OCI-LY7 (cell line): ENCODE measurements at regions not wholly inside any gene's neighbourhood (a gene's known extent, or its start where the extent isn't known, plus 50 kb on each side); places are given as distances from the start of the nearest gene placed in this dataset.

Experiments
- BruUV-seq: library from RNA; stranded (reverse); fragments of 400-500 nt; replicated peaks from 2 replicates; lab custom pipeline; 2021; lab: Mats Ljungman, UMichigan
- CTCF ChIA-PET: fragments of 300-600 bp; sonication (Branson Sonifier 250); formaldehyde crosslinking; loops from one replicate; lab custom pipeline; 2022; ENCODE audit warnings: antibody characterized with exemption; ENCODE audit not compliant: unreplicated experiment; lab: Charles Lee
- POLR2A ChIA-PET: fragments of 300-600 bp; sonication (Branson Sonifier 250); formaldehyde crosslinking; loops from one replicate; lab custom pipeline; 2022; ENCODE audit warnings: antibody characterized with exemption; lab: Charles Lee
- DNase-seq: peaks from one replicate; pipeline ENCODE4 v3.0.0-alpha.2; 2015; ENCODE audit warnings: low spot score
- H2AFZ ChIP-seq: fragments of 200-600 bp; sonication (generic), shearing (Covaris generic); 2 replicates; pipeline ENCODE4 v1.6.1; 2014; ENCODE audit warnings: mild to moderate bottlenecking, antibody characterized with exemption, low read length, moderate library complexity
- H3K27ac ChIP-seq: fragments of 200-600 bp; sonication (generic); 2 replicates; pipeline ENCODE4 v1.5.1; 2014; ENCODE audit warnings: mixed run types, low read depth, mild to moderate bottlenecking, moderate library complexity, low read length, inconsistent platforms; ENCODE audit not compliant: poor library complexity, severe bottlenecking
- H3K36me3 ChIP-seq: fragments of 200-600 bp; sonication (generic); 2 replicates; pipeline ENCODE4 v1.6.1; 2014; ENCODE audit warnings: mild to moderate bottlenecking, antibody characterized with exemption, low read length, moderate library complexity, mixed read lengths; ENCODE audit not compliant: insufficient read depth
- H3K4me1 ChIP-seq: fragments of 200-600 bp; sonication (generic); 2 replicates; pipeline ENCODE4 v1.5.1; 2014; ENCODE audit warnings: mild to moderate bottlenecking, low read length; ENCODE audit not compliant: insufficient read depth, poor library complexity, severe bottlenecking
- H3K4me2 ChIP-seq: fragments of 200-600 bp; sonication (generic); 2 replicates; pipeline ENCODE4 v1.6.1; 2014; ENCODE audit warnings: mild to moderate bottlenecking, low read length
- H3K4me3 ChIP-seq: fragments of 200-600 bp; sonication (generic); 2 replicates; pipeline ENCODE4 v1.5.1; 2014; ENCODE audit warnings: mild to moderate bottlenecking, low read depth, low read length; ENCODE audit not compliant: poor library complexity, severe bottlenecking
- H3K79me2 ChIP-seq: fragments of 200-600 bp; sonication (generic); 2 replicates; pipeline ENCODE4 v1.6.1; 2016; ENCODE audit warnings: low read depth, mild to moderate bottlenecking, low read length, moderate library complexity, mixed read lengths; ENCODE audit not compliant: insufficient read depth
- H3K9me2 ChIP-seq: fragments of 200-600 bp; sonication (generic); 2 replicates; pipeline ENCODE4 v1.6.1; 2016; ENCODE audit warnings: mild to moderate bottlenecking, low read length, mixed read lengths; ENCODE audit not compliant: insufficient read depth
- H3K9me3 ChIP-seq: fragments of 200-600 bp; sonication (generic); 2 replicates; pipeline ENCODE4 v1.6.1; 2014; ENCODE audit warnings: mild to moderate bottlenecking, mixed run types, low read length, mixed read lengths
- H4K20me1 ChIP-seq: fragments of 200-600 bp; sonication (generic); 2 replicates; pipeline ENCODE4 v1.6.1; 2014; ENCODE audit warnings: mild to moderate bottlenecking, antibody characterized with exemption, low read length, moderate library complexity, mixed read lengths; ENCODE audit not compliant: insufficient read depth
- CTCF ChIP-seq: fragments of 200-600 bp; sonication (generic); conservative IDR thresholded peaks from 2 replicates; pipeline ENCODE4 v1.5.1; 2014; ENCODE audit warnings: mild to moderate bottlenecking, antibody characterized with exemption, low read length, moderate library complexity, mixed read lengths
- EZH2phosphoT487 ChIP-seq: fragments of 200-600 bp; sonication (generic); IDR thresholded peaks from 2 replicates; pipeline ENCODE4 v1.6.1; 2018; ENCODE audit warnings: low read depth, borderline replicate concordance, mild to moderate bottlenecking, mixed run types, antibody characterized with exemption, low read length, moderate library complexity, mixed read lengths
- intact Hi-C: fragments of 100-400 bp; cut with micrococcal nuclease; formaldehyde crosslinking; loops from one replicate; pipeline ENCODE4 v1.10.0; 2022; ENCODE audit not compliant: unreplicated experiment

- Histone ChIP-seq H3K4me1 (no peaks in the 10 kb centered on the region), H3K9me3 (no peaks in the 10 kb centered on the region), H3K79me2 (no peaks in the 10 kb centered on the region), H3K27ac (no peak overlapping the region), H3K4me2 (no peak overlapping the region), H4K20me1 (no peaks in the 10 kb centered on the region), H2AFZ (no peak overlapping the region), H3K9me2 (no peaks in the 10 kb centered on the region), H3K36me3 (no peaks in the 10 kb centered on the region), H3K4me3 (no peak overlapping the region)
- BruUV-seq: no TSS peak
- CTCF ChIA-PET: no interaction called here
- DNase-seq: no peak
- TF ChIP-seq EZH2phosphoT487: no peak
- no peak for TF ChIP-seq CTCF
- intact Hi-C loops: no loop called here
- POLR2A ChIA-PET: interaction anchor here (0.6 to 1.0 kb wide), 2 partner anchors 13 to 28 kb away, joined by 3 read pairs; no protein-coding TSS in a partner anchor
These were observed 167.8 kb upstream of the CCDC54 start for GRCh38 chr3:107209302-107209990.

DNA sequence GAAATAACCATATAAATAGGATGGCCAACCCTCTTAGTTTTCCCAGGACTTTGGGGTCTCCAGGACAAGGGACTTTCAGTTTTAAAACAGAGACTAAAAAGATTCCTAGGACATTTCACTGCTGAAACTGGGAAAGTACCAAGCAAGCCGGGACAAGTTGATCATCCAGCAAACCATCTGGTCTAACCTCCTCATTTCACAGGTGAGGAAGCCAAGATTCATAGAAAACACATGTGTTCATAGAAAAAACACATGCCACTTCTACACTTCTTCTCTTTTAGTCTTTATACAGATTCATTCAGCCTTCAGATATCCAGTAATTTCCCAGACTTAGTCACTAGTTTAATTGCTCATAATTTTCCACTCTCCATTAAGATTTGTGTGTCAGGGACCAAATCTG is 165.6 kb upstream of the CCDC54 start:
- H3K27ac ChIP-seq: no peak overlapping the region
- CTCF ChIA-PET: no interaction called here
- H3K36me3 ChIP-seq: no peaks in the 10 kb centered on the region
- no peak for DNase-seq
- no peaks in the 10 kb centered on the region for H3K9me3 ChIP-seq
- no peaks in the 10 kb centered on the region for H4K20me1 ChIP-seq
- no TSS peak for BruUV-seq
- H2AFZ ChIP-seq: no peak overlapping the region
- no peak for TF ChIP-seq EZH2phosphoT487
- TF ChIP-seq CTCF: no peak
- H3K9me2 ChIP-seq: no peaks in the 10 kb centered on the region
- intact Hi-C loops: no loop called here
- H3K4me2 ChIP-seq: no peak overlapping the region
- H3K4me3 ChIP-seq: no peak overlapping the region
- no peaks in the 10 kb centered on the region for H3K4me1 ChIP-seq
- H3K79me2 ChIP-seq: no peaks in the 10 kb centered on the region
- POLR2A ChIA-PET: no interaction called here

DNA sequence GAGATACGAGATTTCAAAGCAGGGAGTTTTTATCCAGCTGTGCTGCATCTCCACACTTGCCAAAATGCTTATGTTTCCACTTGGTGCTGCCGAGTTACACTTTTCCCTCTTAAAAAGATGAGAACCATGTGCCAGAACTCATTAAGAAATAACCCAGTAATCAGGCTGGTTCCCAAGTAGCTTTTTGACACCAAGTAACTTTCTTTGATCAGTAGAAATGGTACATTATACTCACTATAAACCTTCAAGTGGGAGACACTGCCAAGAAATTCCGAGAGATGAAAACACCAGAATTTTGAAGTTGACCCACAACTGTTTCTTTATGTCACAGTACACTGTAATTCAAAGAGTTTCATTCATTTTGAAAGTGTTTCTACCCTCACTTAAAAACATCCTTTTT is 164.6 kb upstream of the CCDC54 start:
- H3K79me2 ChIP-seq: no peaks in the 10 kb centered on the region
- H3K9me2 ChIP-seq: no peaks in the 10 kb centered on the region
- ChIA-PET CTCF (no interaction called here), POLR2A (interaction anchor here (0.6 to 1.0 kb wide), 2 partner anchors 347 to 535 kb away, joined by 3 to 4 read pairs; no protein-coding TSS in a partner anchor)
- no peaks in the 10 kb centered on the region for H4K20me1 ChIP-seq
- H3K4me2 ChIP-seq: no peak overlapping the region
- intact Hi-C loops: no loop called here
- no peaks in the 10 kb centered on the region for H3K36me3 ChIP-seq
- H3K4me3 ChIP-seq: no peak overlapping the region
- no TSS peak for BruUV-seq
- H3K27ac ChIP-seq: no peak overlapping the region
- DNase-seq: no peak
- H2AFZ ChIP-seq: no peak overlapping the region
- no peaks in the 10 kb centered on the region for H3K9me3 ChIP-seq
- H3K4me1 ChIP-seq: no peaks in the 10 kb centered on the region
- TF ChIP-seq EZH2phosphoT487 (no peak), CTCF (no peak)
